Stimulated activated naive B cell treated with anti-CD40 and anti-IgM and Interleukin-4, amounts not matched to agents 10 μg/mL and 1 μg/mL and 100 μg/mL, for 72 hours (primary cell): ENCODE measurements at regions not wholly inside any gene's neighbourhood (a gene's known extent, or its start where the extent isn't known, plus 50 kb on each side); places are given as distances from the start of the nearest gene placed in this dataset.

Experiments used
- ATAC-seq, 2 donors: fragments of 150-1000 bp; cut with Tn5 transposase; replicated peaks; 2 replicates each; pipeline ENCODE4 v1.10.0; 2021; ENCODE audit warnings: moderate library complexity in 1 of 2
- DNase-seq: peaks from one replicate; pipeline ENCODE4 v3.0.0; 2021
- H3K27ac Mint-ChIP-seq: one replicate; pipeline ENCODE4 v1.8.0; 2022; ENCODE audit warnings: mild to moderate bottlenecking, mixed read lengths
- H3K27me3 Mint-ChIP-seq, 2 donors: one replicate each; pipeline ENCODE4 v1.8.0; 2022; ENCODE audit warnings: mixed read lengths in 2 of 2
- H3K36me3 Mint-ChIP-seq, 2 donors: one replicate each; pipeline ENCODE4 v1.8.0; 2022; ENCODE audit warnings: mixed read lengths in 2 of 2, mild to moderate bottlenecking in 1 of 2
- H3K4me1 Mint-ChIP-seq, 2 donors: one replicate each; pipeline ENCODE4 v1.8.0; 2022; ENCODE audit warnings: mixed read lengths in 2 of 2, mild to moderate bottlenecking in 1 of 2
- H3K4me3 Mint-ChIP-seq, 2 donors: one replicate each; pipeline ENCODE4 v1.8.0; 2022; ENCODE audit warnings: mild to moderate bottlenecking in 2 of 2, mixed read lengths in 2 of 2, moderate library complexity in 1 of 2
- H3K9me3 Mint-ChIP-seq, 2 donors: one replicate each; pipeline ENCODE4 v1.8.0; 2022; ENCODE audit warnings: mixed read lengths in 2 of 2, mild to moderate bottlenecking in 1 of 2

- Mint-ChIP-seq H3K27me3 (peaks cover 0 to 4% of the 10 kb centered on the region in 2 donors), H3K4me1 (peaks cover 2 to 8% of the 10 kb centered on the region in 2 donors), H3K27ac (no peak overlapping the region), H3K9me3 (no peaks in the 10 kb centered on the region), H3K36me3 (no peaks in the 10 kb centered on the region), H3K4me3 (no peak overlapping the region)
- DNase-seq (no peak), ATAC-seq (no peak)
Measured at GRCh38 chr2:42874949-42875801, 82.8 kb upstream of the HAAO start.

- no peak for DNase-seq
- H3K4me3 Mint-ChIP-seq, result no peak overlapping the region
- H3K36me3 Mint-ChIP-seq, result peaks cover 6 to 10% of the 10 kb centered on the region in 2 donors
- H3K4me1 Mint-ChIP-seq, result no peaks in the 10 kb centered on the region
- no peak overlapping the region for H3K27ac Mint-ChIP-seq
- H3K27me3 Mint-ChIP-seq, result no peaks in the 10 kb centered on the region
- no peak for ATAC-seq
- H3K9me3 Mint-ChIP-seq, result peaks cover 11 to 14% of the 10 kb centered on the region in 2 donors
Measured at GRCh38 chr2:42872721-42873120, 80.3 kb upstream of the HAAO start.

GRCh38 chr2:42871372-42871771 lies 79.0 kb upstream of the HAAO start:
- Mint-ChIP-seq H3K27ac (no peak overlapping the region), H3K9me3 (peaks cover 11 to 14% of the 10 kb centered on the region in 2 donors), H3K27me3 (peaks cover 0 to 6% of the 10 kb centered on the region in 2 donors), H3K4me1 (no peaks in the 10 kb centered on the region), H3K4me3 (no peak overlapping the region), H3K36me3 (peaks cover 6 to 10% of the 10 kb centered on the region in 2 donors)
- ATAC-seq (no peak), DNase-seq (no peak)

GRCh38 chr2:42868874-42869273 lies 76.5 kb upstream of the HAAO start:
- no peak for ATAC-seq
- H3K4me1 Mint-ChIP-seq, result no peaks in the 10 kb centered on the region
- peaks cover 6 to 12% of the 10 kb centered on the region in 2 donors for H3K36me3 Mint-ChIP-seq
- DNase-seq, result no peak
- no peak overlapping the region for H3K27ac Mint-ChIP-seq
- H3K9me3 Mint-ChIP-seq, result peaks cover 11 to 16% of the 10 kb centered on the region in 2 donors
- peaks cover 0 to 6% of the 10 kb centered on the region in 2 donors for H3K27me3 Mint-ChIP-seq
- H3K4me3 Mint-ChIP-seq, result no peak overlapping the region

GRCh38 chr2:42868096-42868495 lies 75.7 kb upstream of the HAAO start:
- no peak for DNase-seq
- peaks cover 0 to 6% of the 10 kb centered on the region in 2 donors for H3K27me3 Mint-ChIP-seq

GRCh38 chr2:42867093-42868065 lies 75.0 kb upstream of the HAAO start:
- H3K4me3 Mint-ChIP-seq, result no peak overlapping the region
- H3K4me1 Mint-ChIP-seq, result no peaks in the 10 kb centered on the region
- peaks cover 11 to 16% of the 10 kb centered on the region in 2 donors for H3K9me3 Mint-ChIP-seq
- peaks cover 6 to 12% of the 10 kb centered on the region in 2 donors for H3K36me3 Mint-ChIP-seq
- no peak for ATAC-seq
- H3K27ac Mint-ChIP-seq, result no peak overlapping the region
- H3K27me3 Mint-ChIP-seq, result peaks cover 0 to 6% of the 10 kb centered on the region in 2 donors
- no peak for DNase-seq

More at GRCh38 chr2:42868096-42868495, 75.7 kb upstream of the HAAO start:
- peaks cover 11 to 16% of the 10 kb centered on the region in 2 donors for H3K9me3 Mint-ChIP-seq
- ATAC-seq, result no peak
- H3K36me3 Mint-ChIP-seq, result peaks cover 6 to 12% of the 10 kb centered on the region in 2 donors
- H3K4me3 Mint-ChIP-seq, result no peak overlapping the region
- no peaks in the 10 kb centered on the region for H3K4me1 Mint-ChIP-seq
- H3K27ac Mint-ChIP-seq, result no peak overlapping the region

GRCh38 chr2:42865884-42866881 lies 73.8 kb upstream of the HAAO start:
- Mint-ChIP-seq H3K9me3 (peaks cover 11 to 16% of the 10 kb centered on the region in 2 donors), H3K27me3 (peaks cover 0 to 6% of the 10 kb centered on the region in 2 donors), H3K4me1 (peaks cover 0 to 5% of the 10 kb centered on the region in 2 donors), H3K4me3 (no peak overlapping the region), H3K36me3 (peaks cover 6 to 12% of the 10 kb centered on the region in 2 donors), H3K27ac (no peak overlapping the region)
- no peak for DNase-seq
- no peak for ATAC-seq

- H3K4me3 Mint-ChIP-seq, result no peak overlapping the region
- H3K9me3 Mint-ChIP-seq, result peaks cover 11 to 15% of the 10 kb centered on the region in 2 donors
- peaks cover 6 to 12% of the 10 kb centered on the region in 2 donors for H3K36me3 Mint-ChIP-seq
- H3K4me1 Mint-ChIP-seq, result peaks cover 0 to 5% of the 10 kb centered on the region in 2 donors
- ATAC-seq (no peak), DNase-seq (no peak)
- peaks cover 0 to 6% of the 10 kb centered on the region in 2 donors for H3K27me3 Mint-ChIP-seq
- H3K27ac Mint-ChIP-seq, result no peak overlapping the region
Measured at GRCh38 chr2:42864641-42865280, 72.4 kb upstream of the HAAO start.

- no peak for DNase-seq
- no peak overlapping the region for H3K4me3 Mint-ChIP-seq
- peaks cover 11 to 13% of the 10 kb centered on the region in 2 donors for H3K9me3 Mint-ChIP-seq
- H3K27ac Mint-ChIP-seq, result no peak overlapping the region
- peaks cover 0 to 6% of the 10 kb centered on the region in 2 donors for H3K27me3 Mint-ChIP-seq
- ATAC-seq, result no peak
- peaks cover 6 to 12% of the 10 kb centered on the region in 2 donors for H3K36me3 Mint-ChIP-seq
- H3K4me1 Mint-ChIP-seq, result peaks cover 0 to 5% of the 10 kb centered on the region in 2 donors
Measured at GRCh38 chr2:42864222-42864621, 71.8 kb upstream of the HAAO start.

- no peak overlapping the region for H3K27ac Mint-ChIP-seq
- DNase-seq, result no peak
- no peak for ATAC-seq
- peaks cover 7 to 9% of the 10 kb centered on the region in 2 donors for H3K9me3 Mint-ChIP-seq
- H3K4me1 Mint-ChIP-seq, result peaks cover 0 to 5% of the 10 kb centered on the region in 2 donors
- no peak overlapping the region for H3K4me3 Mint-ChIP-seq
- peaks cover 0 to 6% of the 10 kb centered on the region in 2 donors for H3K27me3 Mint-ChIP-seq
- peaks cover 2 to 8% of the 10 kb centered on the region in 2 donors for H3K36me3 Mint-ChIP-seq
Measured at GRCh38 chr2:42863751-42864150, 71.4 kb upstream of the HAAO start.

- no peak overlapping the region for H3K4me3 Mint-ChIP-seq
- no peak for DNase-seq
- H3K27me3 Mint-ChIP-seq, result peaks cover 2 to 6% of the 10 kb centered on the region in 2 donors
- H3K36me3 Mint-ChIP-seq, result peaks cover 0 to 6% of the 10 kb centered on the region in 2 donors
- H3K9me3 Mint-ChIP-seq, result peaks cover 3 to 6% of the 10 kb centered on the region in 2 donors
- H3K27ac Mint-ChIP-seq, result no peak overlapping the region
- no peak for ATAC-seq
- H3K4me1 Mint-ChIP-seq, result peaks cover 0 to 5% of the 10 kb centered on the region in 2 donors
Measured at GRCh38 chr2:42863320-42863719, 70.9 kb upstream of the HAAO start.

GRCh38 chr2:42862669-42863185 lies 70.3 kb upstream of the HAAO start:
- Mint-ChIP-seq H3K27ac (no peak overlapping the region), H3K9me3 (peaks cover 0 to 6% of the 10 kb centered on the region in 2 donors), H3K36me3 (peaks cover 0 to 2% of the 10 kb centered on the region in 2 donors), H3K4me1 (peaks cover 0 to 5% of the 10 kb centered on the region in 2 donors), H3K4me3 (no peak overlapping the region), H3K27me3 (peaks cover 6% of the 10 kb centered on the region in 2 donors)
- ATAC-seq, result no peak
- no peak for DNase-seq
